ENCODE measurements at regions not wholly inside any gene's neighbourhood (a gene's known extent, or its start where the extent isn't known, plus 50 kb on each side); places are given as distances from the start of the nearest gene placed in this dataset.
"Not testable (repeated sequence)": the region's sequence is repeated elsewhere in the genome, so short reads cannot be mapped to it uniquely, and the experiment has no call there.

DNA sequence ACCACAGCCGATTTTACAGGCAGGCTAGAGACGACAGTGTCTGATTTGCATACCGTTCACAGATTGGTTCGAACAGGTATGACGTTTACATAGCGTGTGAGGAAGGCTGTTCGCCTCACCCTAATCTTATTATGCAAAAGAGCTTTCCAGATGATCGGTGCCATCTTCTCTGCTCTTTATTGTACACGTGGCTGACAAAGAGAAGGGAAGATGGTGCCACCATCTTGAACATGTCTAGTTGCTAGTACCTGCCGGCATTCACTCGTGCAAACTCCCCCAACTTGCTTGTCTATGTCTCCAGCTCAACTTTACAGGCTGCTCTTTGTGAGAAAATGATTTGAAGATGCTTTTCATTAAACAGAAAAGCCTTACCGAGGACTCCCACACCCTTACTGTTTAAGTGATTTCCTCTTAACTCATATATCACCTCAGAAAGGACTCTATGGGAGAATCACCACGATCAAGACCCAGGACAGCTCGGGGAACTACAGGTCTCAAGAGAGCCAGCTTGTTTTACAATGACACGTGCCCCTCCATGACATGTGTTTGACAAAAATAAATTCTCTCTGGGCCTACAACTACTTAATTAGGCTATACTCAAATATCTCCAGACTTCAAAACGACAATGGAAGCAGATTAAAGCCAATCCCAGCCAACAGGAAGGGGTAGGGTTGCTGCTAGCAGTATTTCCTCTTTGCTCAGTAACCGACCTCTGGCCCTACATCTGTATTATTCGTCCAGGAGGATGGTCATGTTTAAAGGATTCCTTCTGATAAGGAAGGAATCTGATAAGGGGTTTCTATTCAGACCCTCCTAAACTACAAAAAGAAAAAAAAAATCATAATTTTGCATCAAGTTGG is 480.6 kb downstream of the TMEM114 start:
- no peak for DNase-seq

DNA sequence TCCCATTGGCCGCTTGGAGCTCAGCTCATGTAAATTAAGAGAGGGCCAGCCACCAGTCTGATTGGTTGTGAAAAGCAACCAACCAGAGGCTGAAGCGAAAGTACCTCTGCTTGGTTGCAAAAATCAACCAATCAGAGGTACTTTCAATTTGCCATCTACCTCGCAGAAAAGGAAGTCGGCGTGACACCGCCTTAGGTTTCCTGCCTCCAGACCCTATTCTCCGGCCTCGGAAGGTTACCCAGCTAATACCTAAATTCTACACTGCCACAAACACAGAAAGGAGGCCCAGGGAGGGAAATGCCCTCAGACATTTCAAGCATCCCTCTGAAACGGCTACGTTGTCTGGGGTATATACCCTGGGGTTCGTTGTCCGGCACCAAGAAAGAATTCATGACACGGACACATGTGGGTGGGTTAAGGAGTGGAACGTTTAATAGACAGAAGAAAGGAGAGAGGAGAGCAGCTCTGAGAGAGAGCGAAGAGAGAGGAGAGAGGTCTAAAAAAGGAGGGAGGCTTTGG is 481.3 kb downstream of the TMEM114 start:
- no peak for DNase-seq

DNA sequence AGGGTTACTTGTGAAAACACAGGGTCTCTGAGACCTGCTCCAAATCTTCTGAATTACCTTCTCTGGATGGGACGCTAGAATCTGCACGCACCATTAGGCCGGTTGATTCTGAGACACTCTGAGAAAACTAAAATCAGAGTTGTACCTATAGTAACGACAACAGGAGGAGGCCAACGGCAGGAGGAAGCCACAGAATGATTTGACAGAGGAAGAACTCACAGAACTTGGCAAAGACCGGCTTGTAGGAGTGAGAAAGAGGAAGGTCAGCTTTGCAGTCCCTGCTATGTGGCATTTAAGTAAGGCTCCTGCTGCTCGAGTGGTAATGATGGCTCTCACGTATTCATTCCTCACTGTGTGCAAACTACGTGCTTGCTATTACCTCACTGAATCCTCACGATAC is 483.0 kb downstream of the TMEM114 start:
- no peak for DNase-seq

GRCh38 chr16:8103649-8104289 is 486.5 kb downstream of the TMEM114 start:
- no peak for DNase-seq

- no peak for DNase-seq
These were observed 490.7 kb downstream of the TMEM114 start for GRCh38 chr16:8099586-8099985.

DNA sequence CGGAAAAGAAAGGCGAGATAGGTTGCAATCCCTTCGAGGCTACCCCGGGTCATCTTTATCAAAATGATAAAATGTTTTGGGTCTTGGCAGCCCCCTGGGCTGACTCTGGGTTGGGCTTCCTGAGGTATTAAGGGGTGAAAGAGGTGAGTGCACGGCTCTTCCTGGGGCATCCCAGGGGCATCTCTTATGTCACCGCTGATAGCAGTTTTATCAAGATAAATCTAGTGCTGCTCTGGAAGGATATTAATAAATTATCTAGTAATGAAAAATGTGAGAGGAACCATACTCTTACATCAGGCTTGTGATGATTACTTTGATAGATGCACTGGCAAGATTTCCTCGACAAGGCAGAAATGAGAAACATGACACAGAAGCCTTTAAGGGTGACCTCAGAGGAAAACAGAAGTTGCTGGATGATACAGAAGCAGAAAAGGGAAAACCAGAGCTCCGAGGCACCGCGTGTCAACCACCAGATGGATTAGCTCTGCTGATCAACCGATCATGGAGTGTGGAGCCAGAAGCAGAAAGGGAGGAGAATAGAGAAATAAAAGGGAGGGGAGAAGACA is 491.3 kb downstream of the TMEM114 start:
- DNase-seq = no peak

DNA sequence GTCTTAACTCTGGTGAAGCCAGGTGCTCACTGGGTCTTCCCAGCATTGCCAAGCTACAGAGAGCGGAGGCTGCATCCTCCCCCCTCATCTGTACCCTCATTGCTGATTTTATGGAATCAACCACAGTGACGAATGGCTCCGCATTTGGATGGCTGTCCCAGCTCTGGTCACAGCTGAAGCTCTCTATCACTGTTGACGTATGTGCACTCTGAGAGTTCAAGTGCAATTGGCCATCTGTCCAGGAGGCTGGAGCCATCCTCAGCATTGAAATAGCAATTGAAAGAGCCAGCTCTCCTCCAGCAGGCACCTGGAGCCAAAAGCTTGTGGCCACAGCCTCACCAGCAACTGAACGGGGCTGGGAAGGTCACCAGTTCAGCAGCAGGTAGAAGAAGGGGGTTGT is 494.1 kb downstream of the TMEM114 start:
- DNase-seq = no peak

- DNase-seq = no peak
These were observed 495.6 kb downstream of the TMEM114 start for GRCh38 chr16:8094696-8095095.

GRCh38 chr16:8088820-8089338 is 501.4 kb downstream of the TMEM114 start:
- DNase-seq = no peak

GRCh38 chr16:8087597-8088289 is 502.6 kb downstream of the TMEM114 start:
- no peak for DNase-seq

DNA sequence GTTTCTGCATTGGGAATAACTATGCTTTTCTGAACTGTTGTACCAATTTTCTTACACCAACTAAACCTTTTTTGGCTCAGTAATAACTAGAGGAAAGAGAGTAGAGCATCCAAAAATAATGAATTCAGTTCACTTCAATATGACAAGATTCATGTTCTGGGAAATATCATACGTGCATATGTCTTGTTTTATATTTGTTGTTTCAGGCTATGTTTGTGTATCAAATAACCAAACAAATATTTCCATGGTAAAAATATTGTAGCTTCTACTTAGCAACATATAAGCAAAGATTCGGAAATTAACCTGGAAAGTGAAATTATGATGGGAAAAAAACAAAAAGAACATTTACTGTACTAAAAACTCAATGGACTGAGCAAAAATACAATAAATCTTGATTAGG is 503.2 kb downstream of the TMEM114 start:
- no peak for DNase-seq

DNA sequence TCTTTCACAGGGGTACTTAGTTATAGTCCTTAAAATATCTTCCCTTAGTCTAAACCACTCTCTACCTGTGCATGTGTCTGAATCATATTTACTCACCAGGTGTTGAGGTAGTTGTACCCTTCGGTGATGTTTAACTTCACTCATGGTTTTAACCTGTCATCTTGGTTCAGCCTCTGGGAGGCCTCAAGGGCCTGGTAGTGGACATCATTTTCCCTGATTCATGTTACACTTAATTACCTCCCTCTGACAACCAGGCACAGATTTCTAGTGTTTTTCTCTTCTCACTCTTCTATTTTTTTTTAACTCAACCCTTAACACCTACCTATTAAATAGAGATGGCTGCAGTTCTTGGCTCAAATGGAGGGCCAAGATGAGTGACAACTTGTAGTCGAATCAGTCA is 505.4 kb downstream of the TMEM114 start:
- no peak for DNase-seq

GRCh38 chr16:8084302-8084701 is 506.0 kb downstream of the TMEM114 start:
- DNase-seq = no peak

DNA sequence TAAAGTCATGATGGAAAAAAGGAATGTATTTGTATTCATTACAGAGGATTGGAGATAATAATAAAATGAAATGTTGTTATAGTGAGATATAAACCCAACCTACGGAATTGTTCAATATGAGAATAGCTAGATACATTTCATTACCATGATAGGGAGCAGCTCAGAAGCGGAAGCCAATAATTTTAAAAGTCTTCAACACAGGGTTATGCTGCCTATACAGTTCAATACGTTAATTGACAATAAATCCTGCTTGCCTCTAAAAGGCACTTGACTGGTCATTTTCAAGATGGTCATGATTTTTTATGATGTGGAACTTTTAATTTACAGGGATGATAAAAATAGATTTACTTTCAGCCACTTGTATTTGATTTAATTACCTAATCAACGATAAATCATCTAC is 506.8 kb downstream of the TMEM114 start:
- DNase-seq = no peak

- no peak for DNase-seq
These were observed 509.5 kb downstream of the TMEM114 start for GRCh38 chr16:8080817-8081216.

GRCh38 chr16:8075271-8075670 is 515.0 kb downstream of the TMEM114 start:
- DNase-seq = no peak

DNA sequence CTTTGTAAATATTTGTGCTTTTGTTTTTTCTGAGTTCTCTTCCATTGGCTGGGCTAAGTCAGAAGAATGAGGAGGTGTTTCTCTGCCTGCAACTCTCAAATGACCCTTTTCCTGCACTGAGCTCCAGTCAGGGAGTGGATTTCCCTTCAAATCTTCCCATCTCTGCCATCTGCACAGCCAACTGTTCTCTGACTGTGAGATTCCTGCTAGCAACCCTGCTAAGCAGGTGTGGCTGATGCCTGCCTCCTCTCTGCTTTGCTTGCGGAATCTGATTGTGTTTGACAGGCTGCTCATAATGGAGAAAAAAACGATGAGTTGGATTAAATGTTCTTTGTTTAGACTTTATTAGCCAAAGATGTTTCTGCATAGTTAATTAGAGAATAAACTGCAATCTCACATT is 519.8 kb downstream of the TMEM114 start:
- DNase-seq = no peak

GRCh38 chr16:8068225-8068624 is 522.1 kb downstream of the TMEM114 start:
- not testable (repeated sequence) for DNase-seq

DNA sequence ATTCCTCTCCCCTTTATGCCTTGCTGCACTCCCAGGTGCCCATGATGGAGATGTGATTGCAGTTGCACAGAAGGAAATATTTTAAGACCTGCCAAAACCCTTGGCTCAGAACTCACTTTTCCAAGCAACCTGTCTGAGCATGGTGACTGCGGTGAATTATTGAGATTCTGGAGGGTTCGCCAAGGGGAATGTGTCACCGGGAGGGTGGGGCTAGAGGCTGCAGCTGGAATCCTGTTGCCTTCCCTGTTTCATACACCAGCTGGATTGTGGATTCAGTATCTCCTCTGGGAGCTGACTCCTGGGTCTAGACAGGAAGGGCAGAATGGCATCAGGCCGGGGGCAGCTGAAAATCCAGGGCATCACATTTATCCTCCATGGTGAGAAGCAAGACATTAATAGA is 527.2 kb downstream of the TMEM114 start:
- DNase-seq = no peak

DNA sequence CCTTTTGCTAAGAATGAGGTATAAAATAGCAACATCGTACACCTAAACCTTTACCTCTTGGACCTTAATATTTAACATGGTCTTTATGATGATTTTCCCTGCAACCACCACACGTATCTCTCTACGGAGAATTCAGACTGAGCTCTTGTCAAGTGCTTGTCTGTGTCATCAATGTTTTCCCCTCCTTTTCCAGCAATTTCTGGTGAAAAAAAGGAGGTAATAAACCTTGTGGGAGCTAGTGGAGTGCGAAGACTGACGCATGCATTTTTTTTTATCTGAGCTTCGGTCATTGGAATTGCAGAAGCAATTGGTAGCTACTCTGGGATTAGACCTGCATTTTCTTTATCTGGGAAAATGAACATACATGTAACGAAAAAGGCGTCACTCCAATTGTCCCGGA is 527.6 kb downstream of the TMEM114 start:
- DNase-seq = no peak

DNA sequence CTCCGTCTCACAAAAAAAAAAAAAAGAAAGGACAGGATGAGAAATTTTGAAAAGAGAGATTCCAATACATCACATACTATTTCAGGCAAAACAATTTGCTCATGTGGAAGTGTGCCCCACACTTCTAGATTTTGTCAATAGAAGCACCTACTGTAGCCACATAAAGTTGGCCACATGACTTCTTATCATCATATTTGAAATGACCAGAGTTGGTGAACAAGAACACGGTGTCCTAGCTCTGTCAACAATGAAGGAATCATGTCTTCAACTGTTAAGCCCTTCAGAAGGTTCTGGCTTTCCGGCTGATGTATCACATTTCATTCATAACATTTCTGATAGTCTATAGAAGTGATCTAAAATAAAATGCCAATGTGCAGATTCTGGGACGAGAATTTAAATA is 534.5 kb downstream of the TMEM114 start:
- DNase-seq = no peak

- no peak for DNase-seq
These were observed 536.9 kb downstream of the TMEM114 start for GRCh38 chr16:8053437-8053836.

DNA sequence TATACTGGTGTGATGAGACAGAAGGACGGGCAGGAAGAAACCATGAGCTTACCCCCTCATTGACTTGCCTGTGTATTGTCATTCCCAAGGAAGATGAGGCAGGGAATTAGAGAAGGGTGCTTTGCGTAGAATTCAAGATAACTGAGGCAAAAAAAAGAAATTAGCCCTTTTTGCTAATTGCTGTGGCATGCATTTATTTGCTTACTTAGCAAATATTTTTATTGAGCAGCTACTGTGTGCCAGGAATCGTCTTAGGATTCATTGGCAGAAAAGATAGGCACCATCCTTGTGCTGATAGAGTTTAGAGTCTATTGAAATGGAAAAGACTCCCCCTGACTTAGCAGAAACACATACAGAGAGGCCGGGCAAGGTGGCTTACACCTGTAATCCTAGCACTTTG is 541.9 kb downstream of the TMEM114 start:
- DNase-seq = no peak

Data from activated CD4-positive, alpha-beta T cell treated with anti-CD3 and anti-CD28 coated beads, Interleukin-10, Interleukin-2, amounts not matched to agents 100 ng/mL and 50 ng/mL, durations not matched to agents 16 hours and 8 hours (primary cell).